ENCODE measurements at regions not wholly inside any gene's neighbourhood (a gene's known extent, or its start where the extent isn't known, plus 50 kb on each side); places are given as distances from the start of the nearest gene placed in this dataset.

GRCh38 chr10:85148693-85149640 lies 820.6 kb downstream of the CCSER2 start:
- DNase-seq = no peak

GRCh38 chr10:85149766-85150165 lies 821.4 kb downstream of the CCSER2 start:
- DNase-seq = no peak

- no peak for DNase-seq
These were observed 823.1 kb downstream of the CCSER2 start for GRCh38 chr10:85151506-85151905.

- DNase-seq = no peak
These were observed 824.1 kb downstream of the CCSER2 start for GRCh38 chr10:85152496-85152895.

- no peak for DNase-seq
These were observed 824.5 kb downstream of the CCSER2 start for GRCh38 chr10:85152911-85153310.

- no peak for DNase-seq
These were observed 828.8 kb downstream of the CCSER2 start for GRCh38 chr10:85157206-85157605.

GRCh38 chr10:85168243-85168642 lies 839.9 kb downstream of the CCSER2 start:
- no peak for DNase-seq

GRCh38 chr10:85170026-85170425 lies 841.6 kb downstream of the CCSER2 start:
- no peak for DNase-seq

- DNase-seq = no peak
These were observed 847.2 kb downstream of the CCSER2 start for GRCh38 chr10:85175635-85176034.

GRCh38 chr10:85177767-85178166 lies 849.4 kb downstream of the CCSER2 start:
- DNase-seq = no peak

- DNase-seq = no peak
These were observed 858.7 kb downstream of the CCSER2 start for GRCh38 chr10:85187047-85187446.

GRCh38 chr10:85188770-85189484 lies 860.5 kb downstream of the CCSER2 start:
- DNase-seq = no peak

GRCh38 chr10:85193796-85194195 lies 865.4 kb downstream of the CCSER2 start:
- no peak for DNase-seq

GRCh38 chr10:85194706-85195105 lies 866.3 kb downstream of the CCSER2 start:
- no peak for DNase-seq

GRCh38 chr10:85195596-85195995 lies 867.2 kb downstream of the CCSER2 start:
- no peak for DNase-seq

GRCh38 chr10:85204814-85205213 lies 876.4 kb downstream of the CCSER2 start:
- DNase-seq = no peak

- no peak for DNase-seq
These were observed 884.1 kb downstream of the CCSER2 start for GRCh38 chr10:85212526-85212925.

- DNase-seq = no peak
These were observed 885.1 kb downstream of the CCSER2 start for GRCh38 chr10:85213493-85213892.

- DNase-seq = no peak
These were observed 893.9 kb downstream of the CCSER2 start for GRCh38 chr10:85222300-85222699.

- no peak for DNase-seq
These were observed 896.1 kb downstream of the CCSER2 start for GRCh38 chr10:85224366-85224940.

- no peak for DNase-seq
These were observed 896.9 kb downstream of the CCSER2 start for GRCh38 chr10:85225311-85225710.

- DNase-seq = no peak
These were observed 898.2 kb downstream of the CCSER2 start for GRCh38 chr10:85226596-85226995.

- no peak for DNase-seq
These were observed 900.3 kb downstream of the CCSER2 start for GRCh38 chr10:85228726-85229125.
